H1 (cell line): ENCODE measurements at regions not wholly inside any gene's neighbourhood (a gene's known extent, or its start where the extent isn't known, plus 50 kb on each side); places are given as distances from the start of the nearest gene placed in this dataset.

Experiments
- TF ChIP-seq, protein P1 (sequence below): IDR thresholded peaks from 2 replicates; pipeline ENCODE4 v1.6.1; 2012; ENCODE audit warnings: low read length, inconsistent platforms

DNA sequence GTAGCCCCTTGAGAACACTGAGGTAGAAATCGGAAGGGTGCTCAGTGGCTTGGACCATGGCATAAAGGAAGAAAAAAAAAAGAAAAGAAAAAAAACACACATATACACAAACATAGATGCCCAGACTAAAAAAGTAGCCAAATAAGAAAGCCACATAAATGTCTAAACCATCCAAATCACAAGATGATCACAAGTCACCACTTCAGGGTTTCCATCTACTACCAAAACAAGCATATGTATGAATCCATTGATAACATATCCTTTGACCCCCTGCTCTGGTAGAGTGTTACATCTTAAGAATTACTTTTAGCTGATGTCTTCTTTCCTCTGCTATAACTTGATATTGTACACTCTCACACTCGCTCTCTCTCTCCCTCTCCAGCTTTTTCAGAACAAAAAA, 245.9 kb downstream of the AHR start (continued):
- TF ChIP-seq, protein P1, sequence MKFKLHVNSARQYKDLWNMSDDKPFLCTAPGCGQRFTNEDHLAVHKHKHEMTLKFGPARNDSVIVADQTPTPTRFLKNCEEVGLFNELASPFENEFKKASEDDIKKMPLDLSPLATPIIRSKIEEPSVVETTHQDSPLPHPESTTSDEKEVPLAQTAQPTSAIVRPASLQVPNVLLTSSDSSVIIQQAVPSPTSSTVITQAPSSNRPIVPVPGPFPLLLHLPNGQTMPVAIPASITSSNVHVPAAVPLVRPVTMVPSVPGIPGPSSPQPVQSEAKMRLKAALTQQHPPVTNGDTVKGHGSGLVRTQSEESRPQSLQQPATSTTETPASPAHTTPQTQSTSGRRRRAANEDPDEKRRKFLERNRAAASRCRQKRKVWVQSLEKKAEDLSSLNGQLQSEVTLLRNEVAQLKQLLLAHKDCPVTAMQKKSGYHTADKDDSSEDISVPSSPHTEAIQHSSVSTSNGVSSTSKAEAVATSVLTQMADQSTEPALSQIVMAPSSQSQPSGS, result no peak
